ENCODE measurements at regions not wholly inside any gene's neighbourhood (a gene's known extent, or its start where the extent isn't known, plus 50 kb on each side); places are given as distances from the start of the nearest gene placed in this dataset.
"Not testable (repeated sequence)": the region's sequence is repeated elsewhere in the genome, so short reads cannot be mapped to it uniquely, and the experiment has no call there.

DNA sequence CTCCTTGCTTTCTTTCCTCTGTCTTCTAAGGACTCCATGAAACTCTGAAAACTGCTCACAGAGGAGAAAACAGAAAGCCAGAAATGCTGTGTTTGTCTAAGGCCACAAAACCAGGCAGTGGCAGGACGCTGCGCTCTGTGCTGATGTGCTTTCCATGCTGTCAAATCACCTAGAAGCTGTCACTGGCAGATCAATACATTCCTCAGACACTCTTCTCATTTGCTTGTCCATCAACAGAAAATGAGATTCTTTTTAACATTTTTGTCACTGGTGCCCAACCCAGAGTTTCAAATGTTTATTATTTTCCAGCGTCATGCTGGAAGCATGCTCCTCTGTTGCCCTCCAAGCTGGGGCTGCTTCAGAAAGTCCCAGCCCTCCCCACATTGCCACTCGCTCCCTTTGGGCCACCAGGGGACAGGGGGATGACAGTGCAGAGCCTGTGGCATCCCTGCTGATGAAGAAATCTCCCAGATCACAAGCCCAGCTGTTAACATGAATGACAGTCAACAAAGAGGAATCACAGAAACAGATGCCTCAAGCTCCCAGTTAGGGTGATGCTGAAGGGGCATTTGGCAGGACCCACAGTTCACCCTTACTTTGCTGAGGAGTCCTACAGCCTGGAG is 117.5 kb upstream of the MEIS1 start:
- no peak for DNase-seq (ENCODE audit: low read depth)

DNA sequence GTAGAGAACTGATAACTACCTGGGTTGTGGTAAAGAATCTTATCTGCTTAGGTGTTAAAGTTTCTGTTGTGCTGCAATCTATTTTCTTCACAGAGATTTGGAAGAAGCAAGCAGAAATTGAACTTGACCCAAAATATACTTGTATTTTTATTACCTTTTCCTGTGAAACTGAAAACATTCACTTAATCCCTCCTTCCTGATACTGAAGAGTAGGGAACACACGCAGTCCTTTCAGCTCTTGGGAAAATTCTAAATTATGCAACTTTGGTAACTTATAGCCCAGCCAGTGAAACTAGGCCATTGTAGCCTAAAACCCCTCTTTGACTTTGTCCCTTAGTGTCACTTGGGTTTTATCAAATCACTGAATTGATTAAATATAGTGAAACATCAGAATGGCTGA is 128.4 kb upstream of the MEIS1 start:
- DNase-seq (ENCODE audit: low read depth): no peak

DNA sequence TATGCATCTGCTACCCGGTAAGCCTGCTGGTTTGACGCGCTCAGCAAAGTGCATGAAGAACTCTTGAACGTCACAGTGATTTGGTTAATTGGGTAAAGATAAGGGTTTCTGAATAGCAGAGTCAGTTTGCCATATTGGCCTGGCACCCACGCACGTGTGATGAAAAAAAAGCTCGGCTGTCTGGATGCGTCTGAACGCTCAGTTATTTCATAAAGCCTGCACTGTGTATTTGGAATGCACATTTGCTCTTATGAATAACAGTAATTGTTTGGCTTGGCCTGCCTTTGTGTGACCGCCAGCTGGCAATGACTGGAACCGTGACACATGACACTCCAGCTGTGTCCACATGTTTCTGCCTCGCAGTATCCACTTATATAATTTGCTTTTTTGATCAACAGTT is 129.2 kb upstream of the MEIS1 start:
- DNase-seq (ENCODE audit: low read depth): no peak

DNA sequence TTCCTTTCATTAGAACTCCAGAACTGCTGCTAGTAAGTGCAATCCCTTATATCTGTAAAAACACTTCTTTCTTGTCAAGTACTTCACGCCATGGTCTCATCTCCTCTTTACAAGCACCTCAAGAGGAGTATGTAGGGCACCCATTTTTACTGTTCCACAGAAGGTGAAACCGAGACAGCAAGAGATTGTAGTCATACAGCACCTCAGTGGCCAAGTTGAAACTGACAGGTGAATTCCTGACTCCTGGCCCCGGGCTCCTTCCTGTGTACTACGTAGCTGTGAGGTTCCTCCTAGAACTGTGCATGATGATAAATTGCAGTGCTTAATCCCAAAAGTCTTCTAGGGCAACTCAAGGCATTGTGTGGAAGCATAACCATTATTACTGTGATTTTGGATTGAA is 131.5 kb upstream of the MEIS1 start:
- no peak for DNase-seq (ENCODE audit: low read depth)

DNA sequence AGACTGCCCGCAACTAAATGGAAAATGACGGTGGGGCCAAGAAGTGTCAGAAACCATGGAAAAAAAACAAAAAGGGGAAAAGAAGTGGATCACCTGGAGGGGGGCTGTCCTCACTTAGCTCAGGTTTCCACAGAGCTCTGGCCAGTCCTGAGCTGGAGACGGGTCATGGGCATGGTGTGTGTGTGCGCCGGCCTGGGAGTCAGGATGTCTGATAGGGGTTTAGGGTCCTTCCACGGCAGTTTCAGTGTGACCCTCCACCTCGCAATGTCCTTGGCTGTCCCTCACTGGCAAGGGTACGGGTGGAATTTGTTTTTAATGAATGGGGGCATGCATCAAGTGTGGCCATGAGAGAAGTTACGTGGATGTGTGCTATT is 133.2 kb upstream of the MEIS1 start:
- no peak for DNase-seq (ENCODE audit: low read depth)

DNA sequence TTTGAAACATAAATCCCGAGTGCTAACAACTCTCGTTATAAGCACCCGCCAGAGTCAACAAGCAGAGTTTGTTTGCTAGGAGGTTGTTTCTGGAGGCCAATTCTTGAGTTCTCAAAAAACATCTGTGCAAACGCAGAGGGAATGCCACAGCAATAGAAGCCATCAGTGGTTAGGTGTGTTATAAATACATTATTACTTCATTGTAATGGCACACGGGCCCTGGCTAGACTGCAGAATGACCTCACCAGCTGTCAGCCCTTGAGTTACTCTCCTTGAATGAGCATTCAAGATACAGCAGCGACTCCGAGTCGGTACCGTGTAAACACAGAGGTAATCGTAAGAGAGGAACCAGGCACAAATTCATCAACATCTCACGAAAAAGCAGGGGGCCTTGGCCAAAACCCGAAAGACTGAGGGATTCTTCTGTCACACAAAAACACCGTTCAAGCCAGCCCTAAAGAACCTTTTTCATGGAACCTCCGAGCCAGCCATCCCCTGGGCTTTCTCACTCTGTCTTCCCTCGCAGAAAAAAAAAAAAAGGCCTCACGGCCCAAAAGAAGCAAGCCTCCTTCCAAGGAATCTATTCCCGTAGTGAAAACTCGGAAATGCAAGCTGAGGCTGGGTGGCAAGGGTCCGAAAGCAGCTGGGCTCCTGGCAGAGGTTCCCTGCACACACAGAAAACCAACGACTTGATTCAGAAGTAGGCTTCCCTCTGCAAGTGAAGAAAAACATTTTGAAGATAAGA is 133.7 kb upstream of the MEIS1 start:
- DNase-seq (ENCODE audit: low read depth): no peak

DNA sequence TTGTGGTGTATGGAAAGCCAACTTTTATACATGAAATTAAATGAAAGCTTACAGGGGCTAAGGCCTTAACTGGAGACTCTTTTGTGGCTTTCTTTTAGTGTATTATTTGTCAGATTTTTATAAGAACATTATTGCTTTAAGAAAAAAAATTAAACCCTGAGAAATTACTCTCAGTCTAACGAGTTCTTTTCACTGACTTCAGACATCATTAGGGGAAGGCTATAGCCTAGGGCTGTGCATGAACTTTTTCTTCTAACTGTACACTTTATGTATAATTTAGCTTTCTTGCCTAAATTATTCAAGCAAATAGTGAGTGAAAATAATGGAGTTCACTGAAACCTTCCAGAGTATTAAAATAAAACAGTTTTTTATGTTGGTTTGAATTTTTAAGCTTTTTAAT is 151.1 kb upstream of the MEIS1 start:
- DNase-seq (ENCODE audit: low read depth): no peak

DNA sequence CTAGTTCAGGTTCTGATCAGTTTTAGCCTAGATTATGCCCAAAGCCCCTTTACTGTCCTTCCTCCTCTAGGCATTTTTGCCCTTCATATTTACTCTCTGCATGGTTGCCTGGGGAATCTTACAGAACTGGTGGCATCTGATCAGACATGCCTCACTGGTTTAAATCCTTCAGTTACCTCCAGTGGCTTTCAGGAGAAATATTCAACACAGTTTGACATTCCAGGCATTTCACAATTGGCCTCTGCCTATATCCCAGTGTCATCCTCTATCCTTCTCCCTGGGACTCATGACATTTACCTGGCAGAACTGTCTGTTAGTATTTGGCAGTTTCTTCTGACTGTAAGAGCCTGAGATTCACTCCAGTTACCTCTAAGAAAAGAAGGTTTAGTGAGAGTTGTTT is 152.9 kb upstream of the MEIS1 start:
- DNase-seq (ENCODE audit: low read depth): no peak

DNA sequence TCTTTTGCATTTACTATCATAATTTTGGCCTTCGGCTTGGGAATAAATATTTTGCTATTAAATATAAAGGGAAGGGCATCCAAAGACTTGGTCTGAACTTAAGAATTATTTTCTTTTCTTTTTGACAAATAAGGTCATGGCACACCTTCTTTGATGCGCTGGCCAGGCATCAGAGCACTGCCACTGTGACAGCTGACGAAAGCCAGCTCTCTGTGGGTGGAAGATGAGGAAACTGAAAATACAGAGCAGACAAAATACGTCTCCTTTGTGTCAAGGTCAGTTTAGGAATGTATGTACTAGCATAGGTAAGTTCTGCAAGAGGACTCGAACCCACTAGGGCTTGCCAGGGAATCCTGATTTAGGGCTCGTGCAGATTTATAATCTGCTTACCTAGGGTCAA is 155.9 kb upstream of the MEIS1 start:
- DNase-seq (ENCODE audit: low read depth): no peak

DNA sequence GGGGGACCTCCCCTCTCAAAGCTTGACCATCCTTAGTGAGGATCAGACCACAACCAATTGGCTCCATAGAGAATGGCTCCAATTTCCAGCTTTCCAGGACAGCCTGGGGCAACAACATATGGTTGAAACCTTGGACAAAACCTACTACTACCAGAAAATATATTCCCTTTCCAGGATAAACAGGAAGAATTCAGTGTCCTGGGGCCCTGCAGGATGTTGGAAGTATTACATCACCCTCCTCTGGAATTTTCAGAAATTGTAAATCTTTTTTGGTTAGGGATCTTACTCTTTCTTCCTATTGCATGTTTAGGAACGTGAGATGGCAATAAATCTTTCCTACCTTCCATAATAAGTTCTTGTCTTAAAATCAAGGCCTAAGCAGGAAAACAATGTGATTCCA is 158.9 kb upstream of the MEIS1 start:
- no peak for DNase-seq (ENCODE audit: low read depth)

DNA sequence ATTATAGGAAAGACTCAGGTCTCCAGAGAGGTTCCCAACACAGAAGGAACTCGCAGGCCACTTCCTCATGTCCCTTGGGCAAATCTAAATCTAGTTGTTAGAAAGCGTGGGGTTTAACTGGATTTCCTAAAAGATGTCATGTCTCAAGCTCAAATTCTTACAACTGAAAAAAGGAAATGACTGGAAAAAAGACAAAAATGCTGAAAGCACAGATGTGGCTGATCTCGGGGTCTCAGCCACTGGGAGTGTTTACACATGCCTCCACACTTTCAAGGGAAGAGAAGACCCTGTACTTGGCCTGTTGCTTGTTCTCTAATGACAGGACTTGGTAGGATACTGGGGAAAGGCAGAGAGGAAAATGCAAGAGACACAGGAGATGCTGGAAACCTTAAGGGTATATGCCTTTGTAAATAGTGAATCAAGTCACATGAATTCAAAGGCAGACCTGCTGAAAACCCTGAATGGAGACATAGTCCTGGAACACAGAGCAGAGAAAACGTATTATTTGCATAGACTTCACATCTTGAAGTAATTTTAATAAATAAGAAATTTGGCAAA is 160.9 kb upstream of the MEIS1 start:
- DNase-seq (ENCODE audit: low read depth): no peak

DNA sequence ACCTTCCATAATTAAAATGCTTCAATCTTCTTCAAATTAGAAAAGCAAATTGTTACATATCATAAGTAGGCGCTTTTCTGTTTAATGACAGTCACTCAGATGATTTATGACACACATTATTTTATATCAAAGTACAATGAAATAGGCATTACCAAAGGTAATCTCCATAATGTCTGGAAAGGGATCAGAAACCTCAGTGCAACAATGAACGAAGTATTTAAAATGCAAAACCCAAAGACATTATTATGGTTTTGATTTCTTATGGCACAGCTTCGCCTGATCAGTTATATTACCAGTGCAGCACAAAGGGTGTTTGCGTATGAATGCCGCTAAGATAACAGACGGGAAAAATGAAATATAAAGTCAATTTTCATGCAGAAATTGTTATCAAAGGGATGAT is 162.2 kb upstream of the MEIS1 start:
- no peak for DNase-seq (ENCODE audit: low read depth)

DNA sequence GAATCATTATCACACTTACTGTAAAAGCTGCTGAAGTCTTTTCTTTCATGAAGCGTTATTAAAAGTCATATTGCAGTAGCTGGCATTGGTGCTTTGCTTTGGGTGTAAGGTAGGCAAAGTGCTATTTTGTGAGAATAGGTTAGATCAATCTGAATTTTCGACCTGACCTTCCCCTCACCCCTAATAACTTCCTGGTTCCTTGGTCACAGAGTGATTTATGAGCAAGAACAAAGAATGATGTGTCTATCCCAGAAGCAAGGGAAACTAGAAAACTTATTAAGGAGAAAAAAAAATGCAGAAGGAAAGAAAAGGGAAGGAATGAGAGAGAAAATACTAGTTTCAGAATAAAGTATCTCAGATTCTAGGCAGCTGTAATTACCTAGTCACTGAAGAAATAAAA is 163.1 kb upstream of the MEIS1 start:
- no peak for DNase-seq (ENCODE audit: low read depth)

DNA sequence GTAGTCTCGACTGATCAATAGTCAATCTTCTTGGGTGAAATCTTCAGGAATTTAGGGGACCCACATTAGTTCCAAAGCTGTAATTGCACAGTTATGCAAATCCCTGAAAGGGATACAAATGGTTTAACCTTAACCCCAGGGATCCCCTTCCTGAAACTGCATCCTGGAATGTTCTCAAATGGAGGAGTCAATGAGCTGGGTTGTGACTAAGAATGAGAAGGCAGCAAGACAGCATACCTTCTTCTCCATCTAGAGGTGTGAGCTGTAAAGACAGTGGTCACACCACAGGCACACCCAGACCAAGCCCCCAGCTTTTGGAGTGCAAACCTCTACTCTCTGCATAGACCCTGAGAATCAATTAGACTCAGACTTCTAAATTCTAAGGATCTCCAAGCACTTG is 164.7 kb upstream of the MEIS1 start:
- DNase-seq (ENCODE audit: low read depth): no peak

DNA sequence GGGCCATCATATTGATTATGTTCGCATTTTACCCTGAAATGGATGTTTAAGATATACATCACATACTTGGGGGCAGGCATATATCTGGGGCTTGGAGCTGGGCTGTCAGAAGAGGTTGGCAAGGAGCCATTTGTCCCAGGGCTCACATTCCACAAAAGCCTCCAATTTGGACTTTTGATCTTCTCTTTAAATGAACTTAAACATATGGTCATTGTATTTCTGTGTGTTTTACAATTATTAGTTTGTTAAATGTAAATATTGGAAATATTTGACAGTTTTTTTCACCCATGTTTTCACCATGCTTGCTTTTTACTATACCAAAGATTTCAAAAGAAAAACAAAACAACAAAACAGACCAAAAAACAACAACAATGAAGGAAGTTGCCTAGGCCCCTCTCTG is 165.8 kb upstream of the MEIS1 start:
- DNase-seq (ENCODE audit: low read depth): no peak

DNA sequence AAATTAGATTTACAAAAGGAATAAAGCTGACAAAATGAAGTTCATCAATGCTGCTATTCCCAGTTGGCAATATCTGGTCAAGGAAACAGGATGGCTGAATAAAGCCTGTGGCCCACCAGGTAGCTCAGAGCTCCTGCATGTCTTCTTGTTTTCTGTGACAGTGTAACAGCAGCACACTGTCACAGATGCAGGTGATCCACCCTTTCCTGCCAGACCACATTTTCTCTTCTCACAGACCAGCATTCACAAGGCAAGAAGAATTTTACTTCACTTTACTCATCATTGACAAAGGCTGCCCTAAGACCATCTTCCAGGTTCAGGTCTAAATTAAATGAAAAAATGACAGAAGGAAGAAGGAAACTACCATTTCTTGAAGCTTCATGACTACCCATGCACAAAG is 166.2 kb upstream of the MEIS1 start:
- no peak for DNase-seq (ENCODE audit: low read depth)

DNA sequence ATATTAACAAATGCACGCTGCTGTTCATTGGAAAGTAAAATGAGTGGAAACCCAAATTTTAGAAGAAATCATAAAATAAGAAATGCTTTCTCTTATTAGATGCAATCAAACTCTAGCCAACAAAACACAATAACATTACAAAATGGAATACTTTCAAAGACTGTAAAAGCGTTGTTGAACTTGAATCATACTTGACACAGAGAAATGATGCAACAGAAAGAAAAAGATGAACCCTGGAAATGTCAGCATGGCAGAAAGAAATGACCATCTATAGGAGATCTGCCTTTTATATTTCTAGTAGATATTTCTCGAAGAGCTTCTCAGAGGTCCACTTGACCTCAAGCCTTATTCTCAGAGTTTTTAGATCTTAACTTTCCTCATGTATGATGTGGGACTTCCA is 170.6 kb upstream of the MEIS1 start:
- DNase-seq (ENCODE audit: low read depth): no peak

DNA sequence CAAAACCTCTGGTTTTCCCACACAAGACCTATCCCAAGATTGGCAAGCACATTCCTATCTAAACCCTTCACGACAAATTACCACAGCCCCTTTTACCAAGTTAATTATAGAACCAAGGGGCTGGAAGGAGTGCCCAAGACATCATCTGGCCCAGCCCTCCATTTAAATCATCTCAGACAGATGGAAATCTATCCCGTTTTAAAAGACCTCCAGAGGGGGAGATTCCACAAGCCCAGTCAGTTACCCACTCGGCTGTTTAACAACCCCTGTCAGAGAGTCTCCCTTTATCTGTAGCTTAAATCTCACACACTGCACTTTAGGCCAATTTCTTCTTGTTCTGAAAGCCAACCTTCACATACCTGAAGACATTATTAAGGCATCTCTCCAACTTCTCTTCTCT is 179.1 kb upstream of the MEIS1 start:
- DNase-seq (ENCODE audit: low read depth): no peak

DNA sequence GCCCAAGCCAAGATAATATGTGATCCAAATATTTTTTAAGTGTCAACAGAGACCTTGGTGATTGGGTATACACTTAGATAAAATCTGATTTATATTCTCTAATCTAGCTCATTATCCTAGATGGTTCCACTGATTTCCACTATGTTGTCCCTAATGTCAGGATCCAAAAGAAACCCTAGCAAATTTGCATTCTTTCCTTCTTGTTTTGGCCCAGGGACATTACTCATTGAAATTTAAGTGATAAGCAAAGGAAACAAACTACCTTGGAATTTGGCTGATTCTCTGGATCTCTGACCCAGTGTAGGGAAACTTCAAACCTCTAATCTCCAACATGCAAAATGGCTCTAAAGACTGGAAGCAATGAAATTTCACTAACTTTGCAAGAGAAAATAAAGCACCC is 179.8 kb upstream of the MEIS1 start:
- DNase-seq (ENCODE audit: low read depth): no peak

DNA sequence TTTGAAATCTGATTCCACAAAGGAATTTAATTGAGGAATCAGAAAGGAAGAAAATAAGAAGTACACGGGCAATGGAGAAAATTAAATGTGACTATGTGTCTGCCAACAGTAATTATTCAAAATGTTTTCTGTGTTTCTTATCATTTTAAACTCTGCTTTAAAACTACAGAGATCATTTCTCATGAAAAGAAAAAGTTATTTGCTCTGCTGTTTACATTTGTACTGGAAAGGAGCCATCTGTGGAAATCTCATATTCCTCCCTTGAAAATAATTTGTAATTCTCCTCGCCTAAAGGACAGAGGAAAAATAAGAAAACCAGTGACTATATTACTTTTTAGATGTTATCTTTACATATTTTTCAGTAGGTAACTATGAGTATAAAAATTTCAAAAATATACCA is 181.9 kb upstream of the MEIS1 start:
- no peak for DNase-seq (ENCODE audit: low read depth)

DNA sequence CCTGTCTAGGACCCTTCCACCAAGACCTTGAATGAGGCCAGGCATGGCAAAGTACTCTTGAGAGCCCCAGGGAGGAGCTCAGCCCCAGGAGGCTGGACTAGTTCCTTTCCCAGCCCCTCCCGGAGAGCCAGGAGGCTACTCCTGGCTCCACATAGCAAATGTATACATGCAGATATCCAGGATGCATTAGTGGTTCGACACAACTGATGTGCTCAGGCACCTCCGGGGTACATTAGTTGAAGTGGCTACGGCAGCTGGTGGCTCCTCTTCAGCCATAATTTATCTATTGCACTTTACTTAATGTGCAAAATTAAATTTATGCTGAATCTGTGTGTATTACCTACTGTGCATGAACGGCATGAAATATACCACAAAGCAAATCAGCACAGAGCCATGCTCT is 182.8 kb upstream of the MEIS1 start:
- DNase-seq (ENCODE audit: low read depth): no peak

DNA sequence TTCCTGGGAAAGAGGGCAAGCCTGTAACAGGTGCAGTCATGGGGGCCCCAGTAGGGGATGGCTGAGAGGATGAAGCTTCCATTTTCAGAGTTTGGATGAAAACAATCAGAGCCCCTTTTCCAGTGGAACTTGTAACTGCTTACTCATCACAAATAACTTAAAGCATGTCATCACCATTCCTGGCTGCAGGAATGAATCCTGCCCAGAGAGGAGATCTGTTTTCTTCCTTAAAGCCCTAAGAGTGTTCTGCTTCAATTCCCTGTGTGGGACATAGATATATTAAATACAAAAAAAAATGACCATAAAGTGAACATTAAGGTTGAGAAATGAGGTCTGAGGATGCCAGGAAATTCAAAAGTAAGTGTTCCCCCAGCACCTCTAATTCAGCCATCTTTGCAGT is 183.4 kb upstream of the MEIS1 start:
- no peak for DNase-seq (ENCODE audit: low read depth)

DNA sequence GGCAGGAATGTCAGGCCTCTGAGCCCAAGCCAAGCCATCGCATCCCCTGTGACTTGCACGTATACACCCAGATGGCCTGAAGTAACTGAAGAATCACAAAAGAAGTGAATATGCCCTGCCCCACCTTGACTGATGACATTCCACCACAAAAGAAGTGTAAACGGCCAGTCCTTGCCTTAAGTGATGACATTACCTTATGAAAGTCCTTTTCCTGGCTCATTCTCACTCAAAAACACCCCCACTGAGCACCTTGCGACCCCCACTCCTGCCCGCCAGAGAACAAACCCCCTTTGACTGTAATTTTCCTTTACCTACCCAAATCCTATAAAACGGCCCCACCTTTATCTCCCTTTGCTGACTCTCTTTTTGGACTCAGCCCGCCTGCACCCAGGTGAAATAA is 185.8 kb upstream of the MEIS1 start:
- not testable (repeated sequence) for DNase-seq (ENCODE audit: low read depth)

DNA sequence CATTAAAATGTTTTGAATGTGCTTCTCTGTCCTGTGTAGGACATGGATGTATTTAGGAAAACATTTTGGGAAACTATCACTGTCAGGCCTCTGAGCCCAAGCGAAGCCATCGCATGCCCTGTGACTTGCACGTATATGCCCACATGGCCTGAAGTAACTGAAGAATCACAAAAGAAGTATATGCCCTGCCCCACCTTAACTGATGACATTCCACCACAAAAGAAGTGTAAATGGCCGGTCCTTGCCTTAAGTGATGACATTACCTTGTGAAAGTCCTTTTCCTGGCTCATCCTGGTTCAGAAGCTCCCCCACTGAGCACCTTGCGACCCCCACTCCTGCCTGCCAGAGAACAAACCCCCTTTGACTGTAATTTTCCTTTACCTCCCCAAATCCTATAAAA is 191.1 kb upstream of the MEIS1 start:
- DNase-seq (ENCODE audit: low read depth): not testable (repeated sequence)

Measured in GM04504 (cell line).